AG04450 (cell line): ENCODE measurements at regions not wholly inside any gene's neighbourhood (a gene's known extent, or its start where the extent isn't known, plus 50 kb on each side); places are given as distances from the start of the nearest gene placed in this dataset.

Experiments used
- CTCF ChIA-PET: fragments of 300-600, 350-600 bp; formaldehyde crosslinking; extraction: SDS; loops from one replicate; lab custom pipeline; 2022; ENCODE audit warnings: antibody characterized with exemption, inconsistent platforms; lab: Charles Lee
- POLR2A ChIA-PET: fragments of 350-600 bp; formaldehyde crosslinking; extraction: SDS; loops from one replicate; lab custom pipeline; 2021; ENCODE audit warnings: antibody characterized with exemption, inconsistent platforms; lab: Yijun Ruan, JAX
- DNase-seq: peaks from one replicate; pipeline ENCODE4 v3.0.0-alpha.2; 2011; ENCODE audit warnings: low read depth, low spot score
- H3K27ac ChIP-seq: one replicate; pipeline ENCODE4 v1.5.1; 2012; ENCODE audit warnings: low read depth, low read length, control low read depth
- H3K27me3 ChIP-seq: one replicate; pipeline ENCODE4 v1.6.0; 2012; ENCODE audit warnings: low read length; ENCODE audit not compliant: control insufficient read depth, insufficient read depth
- H3K4me3 ChIP-seq: 2 replicates; pipeline ENCODE4 v1.5.1; 2011; ENCODE audit warnings: mild to moderate bottlenecking, low read depth, low read length, control low read depth
- H3K9me3 ChIP-seq: 2 replicates; pipeline ENCODE4 v1.5.1; 2012; ENCODE audit warnings: low read length; ENCODE audit not compliant: control insufficient read depth, insufficient read depth
- CTCF ChIP-seq: IDR thresholded peaks from 2 replicates; pipeline ENCODE4 v1.5.1; 2011; ENCODE audit warnings: low read depth, low read length, control low read depth, inconsistent platforms

GRCh38 chr13:111049791-111050538, 65.1 kb upstream of the ARHGEF7 start:
- peaks cover 3% of the 10 kb centered on the region; the same call in 1 of the 2 replicates for H3K9me3 ChIP-seq
- no peak overlapping the region for H3K4me3 ChIP-seq
- ChIA-PET POLR2A (interaction anchor here (1.1 kb wide), 1 partner anchor 135 kb away, joined by 4 read pairs; the partner anchor contains the start of gene ANKRD10), CTCF (interaction anchor here (0.6 to 2.0 kb wide), 10 partner anchors 8 to 282 kb away, joined by 3 to 7 read pairs (median 3); no protein-coding TSS in a partner anchor)
- peaks cover 8% of the 10 kb centered on the region for H3K27me3 ChIP-seq
- peak; percentile 61 for TF ChIP-seq CTCF
- no peak overlapping the region for H3K27ac ChIP-seq
- DNase-seq = no peak

GRCh38 chr13:111048387-111048786, 66.7 kb upstream of the ARHGEF7 start:
- Histone ChIP-seq H3K27ac (no peak overlapping the region), H3K27me3 (peaks cover 4% of the 10 kb centered on the region), H3K9me3 (peaks cover 3% of the 10 kb centered on the region; the same call in 1 of the 2 replicates), H3K4me3 (no peak overlapping the region)
- POLR2A ChIA-PET = no interaction called here
- TF ChIP-seq CTCF = no peak
- no peak for DNase-seq
- CTCF ChIA-PET = interaction anchor here (1.1 to 3.1 kb wide), 8 partner anchors 9 to 146 kb away, joined by 3 to 12 read pairs (median 5); no protein-coding TSS in a partner anchor

GRCh38 chr13:111047326-111047725, 67.8 kb upstream of the ARHGEF7 start:
- no peak for TF ChIP-seq CTCF
- Histone ChIP-seq H3K9me3 (peaks cover 3% of the 10 kb centered on the region; the same call in 1 of the 2 replicates), H3K27me3 (peaks cover 3% of the 10 kb centered on the region), H3K4me3 (no peak overlapping the region), H3K27ac (no peak overlapping the region)
- POLR2A ChIA-PET = interaction anchor here (1.3 kb wide), 1 partner anchor 332 kb away, joined by 7 read pairs; no protein-coding TSS in a partner anchor
- CTCF ChIA-PET = interaction anchor here (1.8 to 3.1 kb wide), 2 partner anchors 21 to 132 kb away, joined by 8 to 12 read pairs; no protein-coding TSS in a partner anchor
- no peak for DNase-seq

- DNase-seq = peak; percentile 26
- Histone ChIP-seq H3K27me3 (peaks cover 3% of the 10 kb centered on the region), H3K9me3 (peaks cover 3% of the 10 kb centered on the region; the same call in 1 of the 2 replicates), H3K27ac (peak overlapping the region; percentile 42), H3K4me3 (no peak overlapping the region)
- CTCF ChIA-PET = interaction anchor here (1.8 to 3.1 kb wide), 2 partner anchors 22 to 131 kb away, joined by 8 to 12 read pairs; no protein-coding TSS in a partner anchor
- peak; percentile 60 for TF ChIP-seq CTCF
- POLR2A ChIA-PET = interaction anchor here (1.3 kb wide), 1 partner anchor 332 kb away, joined by 7 read pairs; no protein-coding TSS in a partner anchor
These were observed 68.4 kb upstream of the ARHGEF7 start for GRCh38 chr13:111046590-111047141.
